Activated CD4-positive, alpha-beta T cell treated with anti-CD3 and anti-CD28 coated beads, Interleukin-2, Interleukin-4, amounts not matched to agents 100 ng/mL and 50 ng/mL, durations not matched to agents 16 hours and 8 hours (primary cell): ENCODE measurements at regions not wholly inside any gene's neighbourhood (a gene's known extent, or its start where the extent isn't known, plus 50 kb on each side); places are given as distances from the start of the nearest gene placed in this dataset.

Experiments
- DNase-seq: peaks from one replicate; pipeline ENCODE4 v3.0.0-alpha.2; 2020; ENCODE audit warnings: low spot score

DNA sequence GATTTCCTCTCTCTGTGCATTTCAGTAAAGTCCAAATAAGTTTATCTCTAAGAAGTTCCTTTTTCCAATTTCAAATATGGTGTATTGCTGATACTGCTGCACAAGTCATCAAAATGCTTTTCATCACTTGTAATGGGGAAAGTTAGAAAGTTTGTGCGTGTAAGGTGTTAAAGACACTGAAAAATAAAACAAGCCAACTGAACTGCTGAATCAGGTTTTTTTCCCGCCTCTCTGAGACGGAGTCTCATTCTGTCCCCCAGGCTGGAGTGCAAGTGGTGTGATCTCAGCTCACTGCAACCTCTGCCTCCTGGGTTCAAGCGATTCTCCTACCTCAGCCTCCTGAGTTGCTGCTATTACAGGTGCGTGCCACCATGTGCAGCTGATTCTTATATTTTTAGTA, 400.9 kb downstream of the LRRC70 start:
- DNase-seq = no peak

DNA sequence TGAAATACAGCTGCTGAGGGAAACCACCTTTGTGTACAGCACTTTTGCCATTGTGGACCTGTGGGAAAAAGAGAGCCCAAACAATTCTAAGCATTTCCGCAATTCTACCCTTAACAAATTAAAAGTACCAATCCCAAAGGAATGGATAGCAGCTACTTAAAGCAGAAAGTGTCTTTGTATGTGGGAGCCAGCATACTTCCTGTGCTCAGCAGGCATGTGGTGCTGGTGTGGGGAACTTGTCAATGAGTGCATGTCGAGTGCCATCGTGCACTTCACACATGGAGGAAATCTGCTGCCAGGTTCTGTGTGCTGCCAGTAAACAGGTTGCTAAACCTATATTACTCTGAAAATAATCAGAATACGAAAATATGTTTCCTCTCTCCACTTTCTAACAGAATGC, 399.0 kb downstream of the LRRC70 start:
- DNase-seq = no peak

DNA sequence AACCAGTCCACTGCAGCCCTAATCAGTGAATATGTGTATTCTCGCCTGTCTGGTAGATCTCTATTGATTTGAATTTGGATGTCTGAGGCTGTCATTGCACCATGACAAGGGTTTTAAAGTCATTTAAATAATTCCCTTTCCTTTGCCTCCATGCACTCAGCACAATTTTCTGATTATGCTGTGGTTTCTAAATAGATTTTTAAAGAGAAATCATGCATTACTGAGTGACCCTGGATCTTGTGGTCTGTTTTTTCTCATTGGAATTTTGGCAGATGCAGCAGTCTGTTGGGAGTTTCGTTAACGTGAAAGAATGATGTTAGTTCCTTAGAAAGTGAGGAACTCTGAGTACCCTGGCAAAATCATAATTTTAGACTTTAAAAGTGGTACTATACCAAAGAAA, 396.0 kb downstream of the LRRC70 start:
- DNase-seq = no peak

DNA sequence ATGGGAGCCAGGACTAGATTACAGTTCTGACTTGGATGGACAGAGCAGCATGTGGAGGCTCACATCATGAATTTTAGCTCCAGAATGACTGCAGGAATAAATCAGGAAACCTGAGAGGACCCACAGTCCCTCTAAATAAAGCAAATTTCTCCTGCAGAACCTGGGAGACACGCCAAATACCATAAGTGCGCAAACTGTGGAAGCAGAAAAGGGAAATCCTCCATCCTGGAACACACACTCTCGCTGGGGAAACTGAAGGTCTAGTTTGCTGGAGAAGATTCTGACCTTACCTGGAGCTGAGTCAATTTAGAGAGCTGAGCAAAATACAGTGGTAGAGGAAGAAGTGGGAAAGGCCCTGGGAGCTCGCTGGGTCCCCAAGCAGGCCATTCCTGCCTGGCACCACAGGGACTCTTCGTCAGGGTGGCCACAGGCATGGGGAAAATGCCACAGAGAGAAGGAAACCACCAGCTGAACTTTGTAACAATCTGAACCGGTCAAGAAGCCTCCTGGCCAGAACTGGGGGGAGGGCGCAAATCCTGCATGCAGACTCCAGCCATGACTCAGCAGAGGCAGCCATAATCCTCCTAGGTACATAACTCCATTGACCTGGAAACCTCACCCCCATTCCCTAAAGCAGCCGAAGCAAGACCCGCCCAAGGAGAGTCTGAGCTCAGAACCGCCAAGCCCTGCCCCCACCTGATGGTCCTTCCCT, 390.9 kb downstream of the LRRC70 start:
- DNase-seq = no peak

DNA sequence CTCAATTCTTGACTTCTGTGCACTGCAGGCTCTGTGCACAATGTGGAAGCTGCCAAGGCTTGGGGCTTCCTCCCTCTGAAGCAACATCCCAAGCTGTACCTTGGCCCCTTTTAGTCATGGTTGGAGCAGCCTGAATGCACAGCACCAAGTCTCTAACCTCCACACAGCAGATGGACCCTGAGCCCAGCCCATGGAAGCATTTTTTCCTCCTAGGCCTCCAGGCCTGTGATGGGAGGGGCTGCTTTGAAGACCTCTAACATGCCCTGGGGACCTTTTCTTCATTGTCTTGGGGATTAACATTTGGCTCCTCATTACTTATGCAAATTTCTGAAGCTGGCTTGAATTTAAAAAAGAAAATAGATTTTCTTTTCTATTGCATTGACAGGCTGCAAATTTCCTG, 385.8 kb downstream of the LRRC70 start:
- no peak for DNase-seq

DNA sequence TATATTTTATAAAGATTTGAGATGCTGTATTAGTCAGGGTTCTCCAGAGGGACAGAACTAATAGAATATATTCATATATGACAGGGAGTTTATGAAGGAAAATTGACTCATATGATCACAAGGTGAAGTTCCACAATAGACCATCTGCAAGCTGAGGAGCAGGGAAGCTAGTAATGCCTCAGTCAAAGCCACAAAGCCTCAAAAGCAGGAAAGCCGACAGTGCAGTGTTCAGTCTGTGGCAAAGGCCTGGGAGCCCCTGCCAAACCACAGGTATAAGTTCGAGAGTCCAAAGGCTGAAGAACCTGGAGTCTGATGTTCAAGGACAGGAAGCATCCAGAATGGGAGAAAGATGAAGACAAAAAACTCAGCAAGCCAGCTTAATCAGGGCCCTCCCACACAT, 382.2 kb downstream of the LRRC70 start:
- no peak for DNase-seq

DNA sequence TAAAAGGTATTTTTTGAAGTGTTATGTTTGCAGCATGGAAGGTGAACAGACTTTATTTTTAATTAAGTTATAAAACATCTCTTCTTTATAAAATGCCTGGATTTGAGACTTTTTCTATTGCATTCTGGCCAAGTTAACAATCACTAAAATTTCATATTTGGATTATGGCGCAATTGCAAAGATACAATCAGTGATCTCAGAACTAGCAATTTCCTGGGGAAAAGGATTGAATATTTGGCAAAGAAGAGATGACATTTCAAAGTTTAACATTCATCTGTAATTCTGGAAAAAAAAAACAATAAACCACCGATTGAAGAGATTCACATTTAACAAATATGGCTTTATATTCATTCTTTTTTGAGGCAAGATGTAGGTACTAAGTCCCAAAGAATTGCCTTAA, 378.0 kb downstream of the LRRC70 start:
- no peak for DNase-seq

DNA sequence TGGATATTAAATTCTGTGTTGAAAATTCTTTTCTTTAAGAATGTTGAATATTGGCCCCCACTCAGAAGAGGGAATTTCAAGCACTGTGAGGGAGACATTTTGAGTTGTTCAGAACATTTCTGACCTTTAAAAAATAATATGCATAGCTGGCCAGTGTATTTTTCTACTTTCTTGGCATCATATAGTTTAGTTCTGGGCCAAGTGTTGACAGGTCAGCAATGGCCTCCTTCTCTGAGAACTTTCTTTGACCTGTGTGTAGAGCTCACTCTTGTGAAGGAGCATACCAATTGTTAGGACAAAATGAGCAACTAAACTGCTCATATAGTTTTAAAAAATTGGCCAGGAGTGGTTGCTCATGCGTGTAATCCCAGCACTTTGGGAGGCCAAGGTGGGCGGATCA, 376.0 kb downstream of the LRRC70 start:
- no peak for DNase-seq

DNA sequence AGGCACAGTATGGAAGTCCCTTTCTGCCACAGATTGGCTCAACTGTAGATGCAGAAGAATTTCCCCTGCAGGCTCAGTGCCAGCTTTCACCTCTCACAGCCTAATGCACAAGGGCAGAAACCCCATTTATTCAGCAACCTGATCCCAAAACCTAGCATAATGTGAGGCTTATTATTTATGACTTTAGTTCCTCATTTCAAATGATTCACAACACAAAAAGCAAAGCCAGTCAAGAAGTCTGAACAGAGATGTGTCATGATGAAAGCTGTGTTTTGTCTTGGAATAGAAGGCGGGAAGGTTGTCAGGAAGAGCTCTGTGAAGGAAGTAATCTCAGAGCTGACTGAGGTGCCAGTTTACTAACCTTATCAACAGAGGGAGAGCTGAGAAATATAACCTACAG, 369.7 kb downstream of the LRRC70 start:
- no peak for DNase-seq

DNA sequence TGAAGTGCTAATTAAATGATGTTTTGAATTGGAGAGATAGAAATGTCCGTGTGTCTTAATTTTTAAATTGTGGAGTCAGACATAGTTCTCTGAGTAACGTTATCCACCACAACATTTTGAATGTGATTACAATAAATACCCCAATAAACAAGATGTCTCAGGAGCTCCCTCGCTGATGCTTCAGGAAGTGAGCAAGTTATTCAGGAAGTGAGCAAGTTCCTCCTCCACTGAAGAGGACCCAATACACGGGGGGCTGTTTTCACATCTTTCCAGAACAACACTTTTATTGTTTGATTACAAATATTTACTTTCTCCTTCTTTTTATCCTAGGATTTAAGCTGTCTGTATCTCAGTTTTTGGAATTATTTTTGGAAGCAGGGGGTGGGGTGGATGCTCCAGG, 363.8 kb downstream of the LRRC70 start:
- DNase-seq = no peak

DNA sequence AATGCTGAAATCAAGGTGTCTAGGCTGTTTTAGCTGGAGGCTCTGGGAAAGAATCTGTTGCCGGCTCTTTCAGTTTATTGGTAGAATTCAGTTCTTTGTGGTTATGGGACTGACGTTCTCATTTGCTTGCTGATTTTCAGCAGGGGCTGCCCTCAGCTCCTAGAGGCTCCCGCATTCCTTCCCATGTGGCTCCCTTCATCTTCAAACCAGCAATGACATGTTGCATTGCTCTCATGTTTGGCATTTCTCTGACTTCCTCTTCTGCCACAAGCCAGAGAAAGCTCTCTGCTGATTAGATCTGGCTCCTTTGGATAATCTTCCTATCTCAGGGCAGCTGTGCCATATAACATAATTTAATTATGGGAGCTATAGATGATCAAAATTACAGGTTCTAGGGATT, 360.3 kb downstream of the LRRC70 start:
- no peak for DNase-seq

DNA sequence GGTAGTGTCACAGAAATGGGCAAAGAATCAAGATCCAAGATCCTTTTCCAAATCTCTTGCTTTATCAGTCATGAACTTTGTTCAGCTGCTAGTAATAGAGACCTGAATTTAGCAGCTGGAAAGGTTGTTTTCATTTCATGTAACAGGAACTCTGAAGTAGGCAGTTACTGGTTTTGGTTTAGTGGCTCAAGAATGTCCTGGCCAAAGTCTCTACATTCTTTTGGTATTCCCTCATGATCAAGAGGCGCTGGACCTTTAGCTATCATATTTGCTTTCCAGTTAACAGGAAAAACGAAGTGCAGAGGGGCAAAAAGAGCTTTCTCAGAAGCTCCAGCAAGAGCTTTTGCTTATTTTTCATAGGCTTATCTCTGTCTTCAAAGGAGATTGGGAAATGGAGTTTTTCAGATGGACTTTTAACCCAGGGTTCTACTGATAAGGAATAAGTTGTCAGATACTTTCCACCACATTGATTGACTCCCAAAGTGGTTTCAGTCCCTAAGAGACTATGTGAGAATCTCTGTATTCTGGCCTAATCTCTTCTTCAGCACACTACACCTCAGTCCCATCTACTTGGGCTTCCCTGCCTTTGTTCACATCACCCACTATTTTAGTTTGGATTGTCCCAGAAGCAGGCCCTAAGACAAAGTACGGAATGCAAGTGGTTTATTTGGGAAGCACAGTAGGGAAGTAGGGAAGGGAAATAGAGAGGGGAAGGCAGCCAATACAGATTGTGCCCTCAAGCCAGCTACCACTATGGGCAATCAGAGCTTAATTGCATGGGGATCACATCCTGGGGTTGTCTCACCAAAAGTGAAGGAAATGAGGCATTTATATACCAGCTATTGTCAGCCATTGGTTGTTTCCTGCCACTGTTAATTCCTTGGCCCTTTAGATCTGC, 359.3 kb downstream of the LRRC70 start:
- DNase-seq = no peak

DNA sequence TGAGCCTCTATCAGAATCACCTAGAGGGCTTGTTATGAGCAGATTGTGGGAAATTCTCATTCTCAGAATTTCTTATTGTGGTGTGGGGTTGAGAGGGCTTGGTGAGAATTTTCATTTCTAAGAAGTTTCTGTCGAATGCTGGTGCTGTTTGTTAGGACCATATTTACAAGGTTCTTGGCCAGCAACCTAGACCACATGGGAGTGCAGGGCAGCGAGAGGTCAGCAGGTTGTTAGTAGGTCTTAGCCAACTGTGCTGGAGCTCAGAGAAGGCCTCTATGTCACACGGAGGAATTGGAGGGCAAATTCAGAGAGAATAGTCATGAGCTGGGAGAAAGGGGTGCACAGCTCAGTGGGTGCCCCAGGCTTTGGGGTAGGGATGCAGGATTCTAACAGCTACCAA, 357.0 kb downstream of the LRRC70 start:
- DNase-seq = no peak

DNA sequence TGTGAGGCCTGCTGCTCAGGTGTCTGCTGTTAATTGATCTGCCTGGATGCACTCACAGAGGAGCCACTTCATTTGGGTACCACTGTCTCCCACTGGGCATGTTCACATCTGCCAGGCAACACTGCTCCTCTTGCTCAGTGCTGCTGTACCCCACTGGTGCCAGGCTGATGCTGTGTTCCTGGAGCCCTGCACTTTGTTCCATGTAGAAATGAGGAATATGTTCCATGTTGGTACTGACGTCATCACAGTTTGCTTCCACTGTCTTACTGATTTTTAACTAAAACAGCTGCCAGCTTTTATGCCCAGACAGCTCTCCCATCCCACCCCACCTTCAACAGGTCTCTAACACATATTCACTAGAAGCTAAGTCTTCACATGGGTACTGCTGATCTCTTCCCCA, 355.7 kb downstream of the LRRC70 start:
- DNase-seq = no peak

DNA sequence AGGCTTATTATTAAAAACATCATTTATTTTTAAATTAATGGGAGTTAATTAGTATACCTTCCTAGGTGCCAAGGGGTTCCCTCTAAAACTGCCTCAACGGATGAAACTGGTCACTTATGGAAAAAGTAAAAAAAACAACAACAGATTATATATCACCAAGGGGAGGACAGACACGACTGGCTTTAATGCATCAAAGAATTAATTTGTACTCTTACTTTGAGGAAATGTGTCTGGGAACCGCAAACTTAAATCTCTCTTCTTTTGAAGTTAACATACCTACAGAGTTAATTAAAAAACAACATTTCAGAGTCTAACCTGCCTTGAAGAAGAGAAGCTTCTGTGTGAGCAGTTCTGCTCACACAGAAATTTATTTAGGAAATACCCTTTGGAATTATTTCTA, 354.6 kb downstream of the LRRC70 start:
- DNase-seq = no peak

DNA sequence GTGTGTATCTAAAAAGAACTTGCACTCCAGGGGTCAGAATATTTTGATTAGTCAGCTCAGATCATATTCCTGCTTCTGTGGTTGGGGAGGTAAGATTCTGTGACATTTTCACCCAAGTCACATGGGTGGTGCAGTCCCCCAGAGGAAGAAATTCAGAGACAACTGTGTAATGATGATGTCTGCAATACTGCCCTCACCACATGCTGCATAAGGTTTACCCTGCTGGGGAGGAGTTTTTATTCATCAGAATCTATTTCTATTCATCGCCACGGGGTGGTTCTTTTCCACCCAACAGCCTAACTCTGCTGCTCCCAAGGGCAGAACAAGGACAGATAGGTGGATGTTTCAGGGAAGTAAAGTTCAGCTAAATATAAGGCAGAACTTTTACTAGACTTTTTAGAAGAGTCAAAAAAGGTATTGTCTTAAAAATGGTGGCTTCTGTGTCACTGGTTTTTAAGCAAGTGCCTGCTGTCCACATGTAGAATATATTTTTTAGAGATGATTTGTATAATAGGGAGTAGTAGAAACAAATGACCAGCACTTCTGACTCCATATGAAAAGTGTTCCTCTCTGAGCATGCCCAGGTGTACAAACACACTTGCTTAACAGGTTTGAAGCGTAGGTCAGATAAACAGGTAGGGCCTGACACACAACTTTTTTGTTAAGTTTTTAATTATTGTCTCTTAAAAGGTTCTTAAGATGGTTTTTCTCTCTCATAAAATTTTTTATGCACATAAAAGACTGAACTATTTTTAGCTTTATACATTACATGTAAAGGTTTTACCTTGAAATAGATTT, 352.7 kb downstream of the LRRC70 start:
- no peak for DNase-seq

DNA sequence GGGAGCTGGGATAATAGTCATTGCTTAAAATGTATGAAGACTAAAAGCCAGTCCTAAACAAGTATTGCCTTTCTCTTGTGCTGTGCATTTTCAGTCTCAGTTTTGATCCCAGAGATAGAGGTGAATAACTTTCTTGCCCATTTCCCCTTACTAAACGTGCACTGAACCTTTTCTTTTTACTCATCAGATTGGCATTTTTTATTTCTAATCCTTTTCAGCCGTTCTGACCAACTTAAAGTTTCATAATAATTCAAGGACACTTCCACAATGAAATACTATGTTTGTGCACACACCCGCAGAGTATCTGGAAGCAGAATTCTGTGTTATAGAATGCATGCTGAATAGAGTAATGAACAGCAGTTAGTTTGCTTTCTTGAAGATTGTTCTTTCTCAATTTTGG, 343.6 kb downstream of the LRRC70 start:
- DNase-seq = no peak

DNA sequence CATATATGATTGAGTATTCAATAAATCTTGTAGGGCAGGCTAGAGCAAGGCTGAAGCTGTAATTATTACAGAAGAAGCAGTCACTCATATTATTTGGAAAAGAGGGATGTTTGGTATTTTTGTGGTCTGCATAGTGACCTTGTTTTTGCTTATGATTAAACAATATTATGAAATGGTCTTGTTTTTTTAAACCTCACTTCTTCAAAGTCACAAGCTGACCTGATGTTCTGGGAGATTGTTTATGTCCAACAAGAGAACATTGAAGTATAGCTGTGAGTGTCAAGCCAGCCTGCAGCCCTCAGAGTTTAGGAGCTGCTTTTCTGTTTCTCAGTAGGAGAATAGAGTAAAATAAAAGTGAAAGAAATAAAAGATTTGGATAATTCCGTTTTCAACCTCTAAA, 342.2 kb downstream of the LRRC70 start:
- DNase-seq = no peak

DNA sequence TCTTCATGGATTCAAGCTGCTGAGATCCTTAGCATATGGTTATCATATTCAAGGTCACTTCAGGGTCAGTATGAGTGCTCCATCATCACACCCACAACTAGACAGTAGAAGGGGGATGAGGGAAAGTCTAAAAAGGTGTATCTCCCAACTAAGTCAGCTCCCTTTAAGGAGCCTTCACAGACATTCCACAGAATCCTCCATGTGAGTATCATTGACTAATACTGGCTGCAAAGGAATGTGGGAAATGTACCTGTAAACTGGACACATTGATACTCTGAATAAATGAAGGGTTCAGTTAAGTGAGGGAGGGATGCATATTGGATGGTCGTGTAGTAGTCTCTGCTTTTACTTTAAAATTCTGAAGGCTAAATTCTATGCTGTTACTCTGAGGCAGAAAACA, 330.7 kb downstream of the LRRC70 start:
- DNase-seq = no peak

DNA sequence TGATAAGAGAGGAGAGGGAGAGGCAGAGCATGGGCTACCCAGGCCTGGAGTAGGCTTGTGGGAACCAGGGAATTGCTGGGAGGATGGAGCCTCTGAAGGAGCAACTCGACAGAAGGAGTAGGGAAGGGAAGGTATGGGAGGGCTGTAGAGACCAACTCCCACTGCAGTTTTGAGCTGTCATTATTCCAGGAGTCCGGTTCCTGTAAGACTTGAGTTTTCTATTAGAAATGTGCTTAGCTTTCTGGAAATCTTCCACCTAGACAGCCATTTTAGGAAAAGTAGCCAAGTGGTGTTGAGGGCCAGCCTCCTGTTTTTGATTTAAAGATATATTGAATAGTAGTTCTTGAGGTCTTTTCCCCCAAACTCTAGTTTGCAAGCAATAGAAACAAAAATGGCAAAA, 323.5 kb downstream of the LRRC70 start:
- DNase-seq = no peak

DNA sequence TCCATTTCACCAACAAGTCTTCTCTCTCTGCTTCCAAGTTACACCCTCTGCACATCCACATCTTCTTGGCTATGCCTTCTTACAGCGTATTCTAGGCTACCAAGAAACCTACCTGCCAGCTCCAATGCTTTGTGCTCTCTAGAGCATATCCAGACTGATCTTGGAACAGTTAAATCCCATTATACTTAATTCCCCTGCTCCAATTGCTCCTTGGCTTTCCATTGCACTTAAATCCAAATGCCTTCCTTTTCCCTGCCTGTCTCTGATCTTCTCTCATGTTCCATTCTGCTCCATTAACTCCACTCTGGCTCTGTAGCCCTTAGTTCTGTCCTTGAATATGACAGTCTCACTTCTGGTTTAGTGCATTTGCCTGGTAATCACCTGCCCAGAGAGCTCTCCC, 322.4 kb downstream of the LRRC70 start:
- no peak for DNase-seq

DNA sequence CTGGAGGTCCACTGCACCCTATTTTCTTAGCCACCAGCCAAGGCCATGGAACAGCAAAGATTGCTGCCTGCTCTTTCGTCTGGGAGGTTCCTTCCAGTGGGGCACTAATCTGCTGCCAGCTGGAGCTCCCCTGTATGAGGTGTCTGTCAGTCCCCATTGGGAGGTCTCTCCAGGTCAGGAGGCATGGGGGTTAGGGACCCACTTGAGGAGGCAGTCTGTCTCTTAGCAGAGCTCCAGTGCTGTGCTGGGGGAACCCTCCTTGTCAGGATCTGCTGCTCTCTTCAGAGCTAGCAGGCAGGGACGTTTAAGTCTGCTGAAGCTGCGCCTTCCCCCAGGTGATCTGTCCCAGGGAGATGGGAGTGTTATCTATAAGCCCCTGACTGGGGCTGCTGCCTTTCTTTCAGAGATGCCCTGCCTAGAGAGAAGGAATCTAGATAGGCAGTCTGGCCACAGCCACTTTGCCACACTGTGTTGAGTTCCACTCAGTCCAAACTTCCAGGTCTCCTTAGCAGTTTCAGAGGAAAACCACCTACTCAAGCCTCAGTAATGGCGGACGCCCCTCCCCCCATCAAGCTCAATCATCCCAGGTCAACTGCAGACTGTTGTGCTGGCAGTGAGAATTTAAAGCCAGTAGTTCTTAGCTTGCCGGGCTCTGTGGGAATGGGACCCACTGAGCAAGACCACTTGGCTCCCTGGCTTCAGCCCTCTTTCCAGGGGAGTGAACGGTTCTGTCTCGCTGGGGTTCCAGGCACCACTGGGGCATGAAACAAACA, 317.7 kb downstream of the LRRC70 start:
- no peak for DNase-seq
